ENCODE measurements at regions not wholly inside any gene's neighbourhood (a gene's known extent, or its start where the extent isn't known, plus 50 kb on each side); places are given as distances from the start of the nearest gene placed in this dataset.

GRCh38 chr4:177612684-177613083 is 170.4 kb upstream of the AGA start:
- H3K4me3 ChIP-seq (ENCODE audit: low read depth, low read length), result no peak overlapping the region
- DNase-seq (ENCODE audit: low read depth), result no peak
- no peak for TF ChIP-seq CTCF (IDR thresholded peaks at IDR 0.05; ENCODE audit: control insufficient read depth, extremely low read depth, insufficient read depth)

GRCh38 chr4:177632481-177632880 is 190.2 kb upstream of the AGA start:
- H3K4me3 ChIP-seq (ENCODE audit: low read depth, low read length), result no peak overlapping the region
- DNase-seq (ENCODE audit: low read depth), result no peak
- no peak for TF ChIP-seq CTCF (IDR thresholded peaks at IDR 0.05; ENCODE audit: control insufficient read depth, extremely low read depth, insufficient read depth)

- no peak overlapping the region for H3K4me3 ChIP-seq (ENCODE audit: low read depth, low read length)
- no peak for DNase-seq (ENCODE audit: low read depth)
- TF ChIP-seq CTCF (IDR thresholded peaks at IDR 0.05; ENCODE audit: control insufficient read depth, extremely low read depth, insufficient read depth), result no peak
Observed at GRCh38 chr4:177638871-177639270, 196.6 kb upstream of the AGA start.

GRCh38 chr4:177640864-177641263 is 198.6 kb upstream of the AGA start:
- H3K4me3 ChIP-seq (ENCODE audit: low read depth, low read length), result no peak overlapping the region
- no peak for DNase-seq (ENCODE audit: low read depth)
- no peak for TF ChIP-seq CTCF (IDR thresholded peaks at IDR 0.05; ENCODE audit: control insufficient read depth, extremely low read depth, insufficient read depth)

GRCh38 chr4:177660223-177660622 is 218.0 kb upstream of the AGA start:
- no peak overlapping the region for H3K4me3 ChIP-seq (ENCODE audit: low read depth, low read length)
- no peak for TF ChIP-seq CTCF (IDR thresholded peaks at IDR 0.05; ENCODE audit: control insufficient read depth, extremely low read depth, insufficient read depth)

GRCh38 chr4:177667687-177668086 is 225.4 kb upstream of the AGA start:
- DNase-seq (ENCODE audit: low read depth), result no peak
- TF ChIP-seq CTCF (IDR thresholded peaks at IDR 0.05; ENCODE audit: control insufficient read depth, extremely low read depth, insufficient read depth), result peak; percentile 74
- H3K4me3 ChIP-seq (ENCODE audit: low read depth, low read length), result no peak overlapping the region

More at GRCh38 chr4:177660223-177660622, 218.0 kb upstream of the AGA start:
- DNase-seq (ENCODE audit: low read depth), result no peak

- TF ChIP-seq CTCF (IDR thresholded peaks at IDR 0.05; ENCODE audit: control insufficient read depth, extremely low read depth, insufficient read depth), result no peak
- no peak overlapping the region for H3K4me3 ChIP-seq (ENCODE audit: low read depth, low read length)
- no peak for DNase-seq (ENCODE audit: low read depth)
Observed at GRCh38 chr4:177671387-177671786, 229.2 kb upstream of the AGA start.

Data from LNCaP clone FGC (cell line).